ENCODE measurements at regions not wholly inside any gene's neighbourhood (a gene's known extent, or its start where the extent isn't known, plus 50 kb on each side); places are given as distances from the start of the nearest gene placed in this dataset.
"Not testable (repeated sequence)": the region's sequence is repeated elsewhere in the genome, so short reads cannot be mapped to it uniquely, and the experiment has no call there.

DNA sequence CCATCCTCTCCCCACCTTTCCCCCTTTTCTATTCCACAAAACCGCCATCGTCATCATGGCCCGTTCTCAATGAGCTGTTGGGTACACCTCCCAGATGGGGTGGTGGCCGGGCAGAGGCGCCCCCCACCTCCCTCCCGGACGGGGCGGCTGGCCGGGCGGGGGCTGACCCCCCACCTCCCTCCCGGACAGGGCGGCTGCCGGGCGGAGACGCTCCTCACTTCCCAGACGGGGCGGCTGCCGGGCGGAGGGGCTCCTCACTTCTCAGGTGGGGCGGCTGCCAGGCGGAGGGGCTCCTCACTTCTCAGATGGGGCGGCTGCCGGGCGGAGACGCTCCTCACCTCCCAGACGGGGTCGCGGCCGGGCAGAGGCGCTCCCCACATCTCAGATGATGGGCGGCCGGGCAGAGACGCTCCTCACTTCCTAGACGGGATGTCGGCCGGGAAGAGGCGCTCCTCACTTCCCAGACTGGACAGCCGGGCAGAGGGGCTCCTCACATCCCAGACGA is 404.4 kb upstream of the BTBD3 start:
- not testable (repeated sequence) for H3K27me3 ChIP-seq (ENCODE audit: low read length); H3K4me3 ChIP-seq (ENCODE audit: low read length); H3K4me2 ChIP-seq (ENCODE audit: low read depth, low read length, poor library complexity, severe bottlenecking); H4K20me1 ChIP-seq (ENCODE audit: insufficient read depth, low read depth, low read length); H3K9ac ChIP-seq (ENCODE audit: low read length); H3K9me2 ChIP-seq (replicated peaks; ENCODE audit: insufficient read depth, low read length); H3K36me3 ChIP-seq (ENCODE audit: insufficient read depth, low read length); H3K4me1 ChIP-seq (ENCODE audit: low read length); H3K79me2 ChIP-seq (ENCODE audit: low read length); H2AFZ ChIP-seq (ENCODE audit: low read length); H3K27ac ChIP-seq (ENCODE audit: low read length); DNase-seq
- peaks cover 13% of the 10 kb centered on the region for H3K9me3 ChIP-seq (ENCODE audit: low read length)

DNA sequence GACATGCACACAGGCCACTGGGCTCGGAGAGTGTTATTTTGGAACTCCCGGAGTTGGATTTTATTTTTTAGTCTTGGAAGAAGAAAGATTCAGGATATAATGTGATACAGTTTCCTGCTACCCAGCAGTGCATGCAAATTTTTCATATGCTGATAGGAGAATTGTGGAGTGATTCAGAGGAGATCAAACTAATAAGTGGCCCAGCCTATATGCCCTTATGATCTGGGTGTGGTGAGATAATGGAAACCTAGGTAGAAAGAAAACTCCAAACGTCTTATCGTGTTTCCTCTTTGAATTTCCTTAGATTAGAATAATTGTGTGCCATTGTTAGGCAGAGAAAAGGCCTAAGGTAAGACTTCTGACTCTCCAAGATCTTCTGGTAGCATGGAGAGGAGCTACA is 401.2 kb upstream of the BTBD3 start:
- Histone ChIP-seq H3K27ac (ENCODE audit: low read length) (no peak overlapping the region), H3K4me2 (ENCODE audit: low read depth, low read length, poor library complexity, severe bottlenecking) (no peak overlapping the region), H3K9me2 (replicated peaks; ENCODE audit: insufficient read depth, low read length) (no peaks in the 10 kb centered on the region), H3K4me1 (ENCODE audit: low read length) (no peaks in the 10 kb centered on the region), H2AFZ (ENCODE audit: low read length) (no peak overlapping the region), H3K9ac (ENCODE audit: low read length) (no peak overlapping the region), H3K9me3 (ENCODE audit: low read length) (peaks cover 10% of the 10 kb centered on the region; the same call in 1 of the 2 replicates), H3K27me3 (ENCODE audit: low read length) (no peaks in the 10 kb centered on the region), H3K79me2 (ENCODE audit: low read length) (no peaks in the 10 kb centered on the region), H4K20me1 (ENCODE audit: insufficient read depth, low read depth, low read length) (no peaks in the 10 kb centered on the region), H3K36me3 (ENCODE audit: insufficient read depth, low read length) (no peaks in the 10 kb centered on the region), H3K4me3 (ENCODE audit: low read length) (no peak overlapping the region)
- DNase-seq: no peak

DNA sequence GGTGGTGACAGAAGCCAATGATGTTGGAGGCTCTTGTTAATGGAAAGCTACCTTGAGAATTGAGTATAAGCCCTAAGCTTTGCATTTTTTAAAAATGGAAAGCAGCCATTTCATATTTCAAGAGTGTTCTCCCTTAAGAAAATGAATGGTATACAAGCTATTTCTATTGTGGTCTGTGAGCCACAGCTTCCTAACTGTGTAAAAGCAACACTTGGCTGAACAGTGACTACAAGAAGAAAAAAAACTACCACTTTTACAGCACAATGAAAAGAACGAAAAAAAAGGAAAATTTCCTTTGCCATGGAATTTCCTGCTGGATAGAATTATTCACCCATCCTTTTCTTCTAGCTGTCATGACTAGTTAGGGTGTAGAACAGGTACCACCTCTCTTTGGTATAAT is 397.1 kb upstream of the BTBD3 start:
- Histone ChIP-seq H3K9me2 (replicated peaks; ENCODE audit: insufficient read depth, low read length) (no peaks in the 10 kb centered on the region), H3K27me3 (ENCODE audit: low read length) (no peaks in the 10 kb centered on the region)

DNA sequence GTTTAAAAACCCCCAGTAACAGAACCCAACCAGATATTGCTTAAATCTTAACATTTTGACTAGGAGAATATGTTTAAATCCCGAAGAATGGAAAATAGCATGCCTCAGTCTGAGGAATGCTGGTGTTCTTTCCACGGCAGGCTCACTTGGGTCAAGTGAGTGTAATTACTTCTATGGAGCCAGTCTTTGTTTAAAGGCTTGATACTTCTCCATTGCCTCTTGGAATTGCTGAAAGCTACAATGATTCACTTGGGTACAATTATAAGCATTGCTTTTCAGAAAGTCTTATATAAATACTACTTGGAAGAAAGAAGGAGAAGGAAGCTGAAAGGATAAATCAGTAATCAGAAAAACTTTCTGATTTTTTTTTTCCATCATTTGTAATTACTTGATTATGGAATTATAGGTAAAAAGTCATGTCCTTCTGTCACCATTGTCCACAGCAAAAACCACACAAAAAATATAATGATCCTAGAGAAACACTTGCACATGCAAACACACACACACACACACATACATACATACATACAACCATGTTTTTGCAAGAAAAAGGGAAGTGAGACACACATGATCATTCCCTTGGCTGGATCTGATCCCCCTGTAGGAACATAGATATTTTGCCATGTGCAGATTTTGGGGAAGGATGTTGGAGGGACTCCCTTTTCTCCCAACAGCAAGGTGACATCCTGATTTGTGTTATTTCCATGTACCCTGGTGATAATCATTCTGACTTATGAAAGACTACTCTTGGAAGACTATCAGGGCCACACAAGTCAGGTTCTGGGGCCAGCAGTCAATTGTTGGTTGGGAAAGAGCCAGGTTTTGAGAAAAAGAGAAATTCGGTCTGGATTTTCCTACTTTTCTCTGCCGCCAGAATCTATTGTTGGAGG is 396.0 kb upstream of the BTBD3 start:
- Histone ChIP-seq H3K4me1 (ENCODE audit: low read length) (no peaks in the 10 kb centered on the region), H3K9me3 (ENCODE audit: low read length) (peaks cover 5% of the 10 kb centered on the region; the same call in 1 of the 2 replicates), H4K20me1 (ENCODE audit: insufficient read depth, low read depth, low read length) (no peaks in the 10 kb centered on the region), H3K79me2 (ENCODE audit: low read length) (no peaks in the 10 kb centered on the region), H2AFZ (ENCODE audit: low read length) (no peak overlapping the region), H3K9ac (ENCODE audit: low read length) (no peak overlapping the region), H3K9me2 (replicated peaks; ENCODE audit: insufficient read depth, low read length) (no peaks in the 10 kb centered on the region), H3K36me3 (ENCODE audit: insufficient read depth, low read length) (no peaks in the 10 kb centered on the region), H3K4me3 (ENCODE audit: low read length) (no peak overlapping the region), H3K27me3 (ENCODE audit: low read length) (no peaks in the 10 kb centered on the region), H3K4me2 (ENCODE audit: low read depth, low read length, poor library complexity, severe bottlenecking) (no peak overlapping the region), H3K27ac (ENCODE audit: low read length) (no peak overlapping the region)
- DNase-seq: no peak

More for the DNA sequence above, 397.1 kb upstream of the BTBD3 start:
- Histone ChIP-seq H3K4me2 (ENCODE audit: low read depth, low read length, poor library complexity, severe bottlenecking) (no peak overlapping the region), H3K27ac (ENCODE audit: low read length) (no peak overlapping the region), H3K9me3 (ENCODE audit: low read length) (peaks cover 5% of the 10 kb centered on the region; the same call in 1 of the 2 replicates), H4K20me1 (ENCODE audit: insufficient read depth, low read depth, low read length) (no peaks in the 10 kb centered on the region), H3K9ac (ENCODE audit: low read length) (no peak overlapping the region), H3K4me3 (ENCODE audit: low read length) (no peak overlapping the region), H3K36me3 (ENCODE audit: insufficient read depth, low read length) (no peaks in the 10 kb centered on the region), H3K79me2 (ENCODE audit: low read length) (no peaks in the 10 kb centered on the region), H3K4me1 (ENCODE audit: low read length) (no peaks in the 10 kb centered on the region), H2AFZ (ENCODE audit: low read length) (no peak overlapping the region)
- DNase-seq: no peak

- peaks cover 3% of the 10 kb centered on the region; the same call in 1 of the 2 replicates for H3K9me3 ChIP-seq (ENCODE audit: low read length)
- no peaks in the 10 kb centered on the region for H3K79me2 ChIP-seq (ENCODE audit: low read length)
- H4K20me1 ChIP-seq (ENCODE audit: insufficient read depth, low read depth, low read length): no peaks in the 10 kb centered on the region
- no peak overlapping the region for H3K9ac ChIP-seq (ENCODE audit: low read length)
- H3K4me3 ChIP-seq (ENCODE audit: low read length): no peak overlapping the region
- DNase-seq: no peak
- H3K27ac ChIP-seq (ENCODE audit: low read length): no peak overlapping the region
- no peak overlapping the region for H3K4me2 ChIP-seq (ENCODE audit: low read depth, low read length, poor library complexity, severe bottlenecking)
- H3K9me2 ChIP-seq (replicated peaks; ENCODE audit: insufficient read depth, low read length): no peaks in the 10 kb centered on the region
- no peaks in the 10 kb centered on the region for H3K27me3 ChIP-seq (ENCODE audit: low read length)
- no peak overlapping the region for H2AFZ ChIP-seq (ENCODE audit: low read length)
- no peaks in the 10 kb centered on the region for H3K36me3 ChIP-seq (ENCODE audit: insufficient read depth, low read length)
- no peaks in the 10 kb centered on the region for H3K4me1 ChIP-seq (ENCODE audit: low read length)
Observed at GRCh38 chr20:11522366-11522741, 395.3 kb upstream of the BTBD3 start.

- no peak overlapping the region for H3K9ac ChIP-seq (ENCODE audit: low read length)
- no peak overlapping the region for H3K4me3 ChIP-seq (ENCODE audit: low read length)
- no peaks in the 10 kb centered on the region for H3K27me3 ChIP-seq (ENCODE audit: low read length)
- H4K20me1 ChIP-seq (ENCODE audit: insufficient read depth, low read depth, low read length): no peaks in the 10 kb centered on the region
- H3K36me3 ChIP-seq (ENCODE audit: insufficient read depth, low read length): no peaks in the 10 kb centered on the region
- H3K27ac ChIP-seq (ENCODE audit: low read length): no peak overlapping the region
- no peak for DNase-seq
- no peaks in the 10 kb centered on the region for H3K79me2 ChIP-seq (ENCODE audit: low read length)
- H3K9me2 ChIP-seq (replicated peaks; ENCODE audit: insufficient read depth, low read length): no peaks in the 10 kb centered on the region; the same call in 1 of the 2 replicates
- peaks cover 24% of the 10 kb centered on the region; the same call in 1 of the 2 replicates for H3K9me3 ChIP-seq (ENCODE audit: low read length)
- no peaks in the 10 kb centered on the region for H3K4me1 ChIP-seq (ENCODE audit: low read length)
- H2AFZ ChIP-seq (ENCODE audit: low read length): no peak overlapping the region
- H3K4me2 ChIP-seq (ENCODE audit: low read depth, low read length, poor library complexity, severe bottlenecking): no peak overlapping the region
Observed at GRCh38 chr20:11529047-11529446, 388.6 kb upstream of the BTBD3 start.

- H3K9me2 ChIP-seq (replicated peaks; ENCODE audit: insufficient read depth, low read length): no peaks in the 10 kb centered on the region
- H2AFZ ChIP-seq (ENCODE audit: low read length): no peak overlapping the region
- no peaks in the 10 kb centered on the region for H3K79me2 ChIP-seq (ENCODE audit: low read length)
Observed at GRCh38 chr20:11537032-11537431, 380.7 kb upstream of the BTBD3 start.

GRCh38 chr20:11539450-11539849 is 378.2 kb upstream of the BTBD3 start:
- Histone ChIP-seq H3K79me2 (ENCODE audit: low read length) (no peaks in the 10 kb centered on the region), H2AFZ (ENCODE audit: low read length) (no peak overlapping the region), H3K9me3 (ENCODE audit: low read length) (no peaks in the 10 kb centered on the region), H3K4me1 (ENCODE audit: low read length) (no peaks in the 10 kb centered on the region), H3K9me2 (replicated peaks; ENCODE audit: insufficient read depth, low read length) (no peaks in the 10 kb centered on the region), H3K27me3 (ENCODE audit: low read length) (no peaks in the 10 kb centered on the region), H3K36me3 (ENCODE audit: insufficient read depth, low read length) (no peaks in the 10 kb centered on the region), H4K20me1 (ENCODE audit: insufficient read depth, low read depth, low read length) (no peaks in the 10 kb centered on the region), H3K4me2 (ENCODE audit: low read depth, low read length, poor library complexity, severe bottlenecking) (no peak overlapping the region), H3K9ac (ENCODE audit: low read length) (no peak overlapping the region), H3K4me3 (ENCODE audit: low read length) (no peak overlapping the region), H3K27ac (ENCODE audit: low read length) (no peak overlapping the region)
- no peak for DNase-seq

More at GRCh38 chr20:11537032-11537431, 380.7 kb upstream of the BTBD3 start:
- Histone ChIP-seq H3K36me3 (ENCODE audit: insufficient read depth, low read length) (no peaks in the 10 kb centered on the region), H3K9ac (ENCODE audit: low read length) (no peak overlapping the region), H3K4me2 (ENCODE audit: low read depth, low read length, poor library complexity, severe bottlenecking) (no peak overlapping the region), H3K4me3 (ENCODE audit: low read length) (no peak overlapping the region), H3K27me3 (ENCODE audit: low read length) (no peaks in the 10 kb centered on the region), H3K9me3 (ENCODE audit: low read length) (peaks cover 11% of the 10 kb centered on the region; the same call in 1 of the 2 replicates), H3K4me1 (ENCODE audit: low read length) (no peaks in the 10 kb centered on the region), H4K20me1 (ENCODE audit: insufficient read depth, low read depth, low read length) (no peaks in the 10 kb centered on the region), H3K27ac (ENCODE audit: low read length) (no peak overlapping the region)
- no peak for DNase-seq
